ENCODE measurements at regions not wholly inside any gene's neighbourhood (a gene's known extent, or its start where the extent isn't known, plus 50 kb on each side); places are given as distances from the start of the nearest gene placed in this dataset.

- TF ChIP-seq, protein P1, sequence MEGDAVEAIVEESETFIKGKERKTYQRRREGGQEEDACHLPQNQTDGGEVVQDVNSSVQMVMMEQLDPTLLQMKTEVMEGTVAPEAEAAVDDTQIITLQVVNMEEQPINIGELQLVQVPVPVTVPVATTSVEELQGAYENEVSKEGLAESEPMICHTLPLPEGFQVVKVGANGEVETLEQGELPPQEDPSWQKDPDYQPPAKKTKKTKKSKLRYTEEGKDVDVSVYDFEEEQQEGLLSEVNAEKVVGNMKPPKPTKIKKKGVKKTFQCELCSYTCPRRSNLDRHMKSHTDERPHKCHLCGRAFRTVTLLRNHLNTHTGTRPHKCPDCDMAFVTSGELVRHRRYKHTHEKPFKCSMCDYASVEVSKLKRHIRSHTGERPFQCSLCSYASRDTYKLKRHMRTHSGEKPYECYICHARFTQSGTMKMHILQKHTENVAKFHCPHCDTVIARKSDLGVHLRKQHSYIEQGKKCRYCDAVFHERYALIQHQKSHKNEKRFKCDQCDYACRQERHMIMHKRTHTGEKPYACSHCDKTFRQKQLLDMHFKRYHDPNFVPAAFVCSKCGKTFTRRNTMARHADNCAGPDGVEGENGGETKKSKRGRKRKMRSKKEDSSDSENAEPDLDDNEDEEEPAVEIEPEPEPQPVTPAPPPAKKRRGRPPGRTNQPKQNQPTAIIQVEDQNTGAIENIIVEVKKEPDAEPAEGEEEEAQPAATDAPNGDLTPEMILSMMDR (IDR thresholded peaks at IDR 0.05; ENCODE audit: poor library complexity, severe bottlenecking): no peak
- TF ChIP-seq EZH2 (IDR thresholded peaks at IDR 0.05; ENCODE audit: borderline replicate concordance, insufficient read depth, low read length, poor library complexity, severe bottlenecking) (no peak), RAD21 (conservative IDR thresholded peaks at IDR 0.05) (no peak), REST (IDR thresholded peaks at IDR 0.05; ENCODE audit: borderline replicate concordance) (no peak), TAF1 (IDR thresholded peaks at IDR 0.05; ENCODE audit: low read depth) (no peak), EP300 (conservative IDR thresholded peaks at IDR 0.05; ENCODE audit: poor library complexity, severe bottlenecking) (no peak), POLR2AphosphoS5 (IDR thresholded peaks at IDR 0.05) (no peak), MXI1 (conservative IDR thresholded peaks at IDR 0.05; ENCODE audit: poor library complexity, severe bottlenecking) (no peak)
These were observed 146.0 kb upstream of the AGR3 start for GRCh38 chr7:17027789-17028152.

All from neural cell (in vitro differentiated cells).